Osteocyte (in vitro differentiated cells): ENCODE measurements at regions not wholly inside any gene's neighbourhood (a gene's known extent, or its start where the extent isn't known, plus 50 kb on each side); places are given as distances from the start of the nearest gene placed in this dataset.

Experiments used
- DNase-seq: peaks from one replicate; pipeline ENCODE4 v3.0.0; 2021; ENCODE audit warnings: mixed read lengths; ENCODE audit not compliant: unreplicated experiment; ENCODE audit errors: extremely low spot score
- H3K27ac Mint-ChIP-seq: one replicate; pipeline ENCODE4 v1.8.0; 2021; ENCODE audit warnings: mild to moderate bottlenecking, mixed read lengths; ENCODE audit not compliant: unreplicated experiment
- H3K27me3 Mint-ChIP-seq: one replicate; pipeline ENCODE4 v1.8.0; 2021; ENCODE audit warnings: mixed read lengths; ENCODE audit not compliant: unreplicated experiment
- H3K36me3 Mint-ChIP-seq: one replicate; pipeline ENCODE4 v1.8.0; 2021; ENCODE audit warnings: mixed read lengths; ENCODE audit not compliant: unreplicated experiment
- H3K4me1 Mint-ChIP-seq: one replicate; pipeline ENCODE4 v1.8.0; 2021; ENCODE audit warnings: mixed read lengths; ENCODE audit not compliant: unreplicated experiment
- H3K4me3 Mint-ChIP-seq: one replicate; pipeline ENCODE4 v1.8.0; 2021; ENCODE audit warnings: mild to moderate bottlenecking, moderate library complexity, mixed read lengths; ENCODE audit not compliant: unreplicated experiment
- H3K9me3 Mint-ChIP-seq: one replicate; pipeline ENCODE4 v1.8.0; 2021; ENCODE audit warnings: mixed read lengths; ENCODE audit not compliant: unreplicated experiment
- CTCF ChIP-seq: fragments of 200-600 bp; sonication (generic); IDR thresholded peaks from 2 replicates; pipeline ENCODE4 v1.5.0; 2021; ENCODE audit warnings: antibody characterized with exemption, mild to moderate bottlenecking, moderate library complexity

- no peak overlapping the region for H3K4me3 Mint-ChIP-seq
- peaks cover 9% of the 10 kb centered on the region for H3K27me3 Mint-ChIP-seq
- no peaks in the 10 kb centered on the region for H3K4me1 Mint-ChIP-seq
- no peak for TF ChIP-seq CTCF
- no peak for DNase-seq
- H3K27ac Mint-ChIP-seq = no peak overlapping the region
- H3K36me3 Mint-ChIP-seq = no peaks in the 10 kb centered on the region
- H3K9me3 Mint-ChIP-seq = peaks cover 13% of the 10 kb centered on the region
Observed at GRCh38 chr14:99067141-99067920, 204.7 kb downstream of the BCL11B start.

- Mint-ChIP-seq H3K4me1 (no peaks in the 10 kb centered on the region), H3K4me3 (no peak overlapping the region), H3K36me3 (no peaks in the 10 kb centered on the region), H3K27ac (no peak overlapping the region), H3K9me3 (peaks cover 13% of the 10 kb centered on the region), H3K27me3 (peaks cover 4% of the 10 kb centered on the region)
- TF ChIP-seq CTCF = no peak
- DNase-seq = no peak
Observed at GRCh38 chr14:99067927-99068326, 204.1 kb downstream of the BCL11B start.

GRCh38 chr14:99069946-99070345 lies 202.1 kb downstream of the BCL11B start:
- H3K36me3 Mint-ChIP-seq = no peaks in the 10 kb centered on the region
- no peak for DNase-seq
- no peak overlapping the region for H3K27ac Mint-ChIP-seq

GRCh38 chr14:99072433-99072832 lies 199.6 kb downstream of the BCL11B start:
- peaks cover 13% of the 10 kb centered on the region for H3K9me3 Mint-ChIP-seq
- H3K4me3 Mint-ChIP-seq = no peak overlapping the region
- H3K27ac Mint-ChIP-seq = no peak overlapping the region
- no peak for DNase-seq
- H3K27me3 Mint-ChIP-seq = peaks cover 9% of the 10 kb centered on the region
- no peak for TF ChIP-seq CTCF
- no peaks in the 10 kb centered on the region for H3K4me1 Mint-ChIP-seq
- no peaks in the 10 kb centered on the region for H3K36me3 Mint-ChIP-seq

More at GRCh38 chr14:99069946-99070345, 202.1 kb downstream of the BCL11B start:
- H3K4me1 Mint-ChIP-seq = no peaks in the 10 kb centered on the region
- no peak overlapping the region for H3K4me3 Mint-ChIP-seq
- H3K9me3 Mint-ChIP-seq = peaks cover 13% of the 10 kb centered on the region
- H3K27me3 Mint-ChIP-seq = no peaks in the 10 kb centered on the region
- TF ChIP-seq CTCF = no peak

- no peak for TF ChIP-seq CTCF
- Mint-ChIP-seq H3K36me3 (no peaks in the 10 kb centered on the region), H3K9me3 (peaks cover 13% of the 10 kb centered on the region), H3K27me3 (peaks cover 14% of the 10 kb centered on the region), H3K27ac (no peak overlapping the region), H3K4me3 (no peak overlapping the region), H3K4me1 (no peaks in the 10 kb centered on the region)
- no peak for DNase-seq
Observed at GRCh38 chr14:99072956-99073355, 199.0 kb downstream of the BCL11B start.
